GM18868 (cell line): ENCODE measurements at regions not wholly inside any gene's neighbourhood (a gene's known extent, or its start where the extent isn't known, plus 50 kb on each side); places are given as distances from the start of the nearest gene placed in this dataset.
"Not testable (repeated sequence)": the region's sequence is repeated elsewhere in the genome, so short reads cannot be mapped to it uniquely, and the experiment has no call there.

ENCODE experiments used
- ATAC-seq: cut with Tn5 transposase; IDR thresholded peaks from one replicate; pipeline ENCODE4 v1.9.1; 2021; ENCODE audit warnings: mild to moderate bottlenecking, moderate library complexity; ENCODE audit not compliant: unreplicated experiment

- no peak for ATAC-seq
Measured at GRCh38 chr16:7278636-7279035, 54.0 kb upstream of the RBFOX1 start.

DNA sequence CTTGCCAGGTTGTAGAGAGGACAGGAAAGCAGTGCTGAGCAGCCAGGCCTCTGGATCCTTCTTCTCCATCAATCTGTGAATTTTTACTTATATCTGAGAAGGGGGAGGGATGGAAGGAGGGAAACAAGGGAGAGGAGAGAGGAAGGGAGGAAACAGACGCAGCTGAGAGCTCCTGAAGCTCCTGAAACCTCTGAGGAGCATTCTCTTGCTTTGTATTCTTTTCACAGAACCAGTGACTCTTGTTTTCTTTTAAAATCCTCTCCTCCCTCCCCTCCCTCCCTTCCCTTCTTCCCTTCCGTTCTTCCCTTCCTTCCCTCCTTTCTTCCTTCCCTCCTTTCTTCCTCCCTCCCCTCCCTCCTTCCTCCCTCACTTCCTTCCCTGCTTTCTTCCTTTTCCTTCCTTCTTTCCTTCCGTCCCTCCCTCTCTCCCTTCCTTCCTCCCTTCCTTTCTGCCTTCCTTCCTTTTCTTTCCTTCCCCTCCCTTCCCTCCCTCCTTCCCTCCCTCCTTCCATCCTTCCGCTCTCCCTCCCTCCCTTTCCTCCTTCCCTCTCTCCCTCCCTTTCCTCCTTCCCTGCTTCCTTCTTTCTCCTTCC lies 60.0 kb upstream of the RBFOX1 start:
- no peak for ATAC-seq

DNA sequence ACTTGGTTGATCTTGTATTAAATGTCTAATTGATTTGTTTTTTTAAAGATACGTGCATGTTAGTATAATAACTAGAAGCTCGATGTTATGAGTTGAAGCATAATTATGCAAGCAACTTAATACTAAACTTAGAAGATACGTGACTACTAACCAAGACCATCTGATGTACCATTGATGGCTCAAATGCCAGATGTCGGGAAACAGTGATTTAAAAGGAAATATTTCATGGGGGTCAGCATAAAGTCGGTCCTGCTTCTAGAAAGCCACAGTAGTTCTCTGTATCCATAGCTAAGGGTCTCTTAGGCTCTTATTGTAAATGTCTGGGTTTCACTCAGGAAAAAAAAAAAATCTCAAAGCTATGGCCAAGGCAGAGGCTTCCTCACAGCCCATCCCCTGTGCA lies 61.2 kb upstream of the RBFOX1 start:
- ATAC-seq, result no peak

DNA sequence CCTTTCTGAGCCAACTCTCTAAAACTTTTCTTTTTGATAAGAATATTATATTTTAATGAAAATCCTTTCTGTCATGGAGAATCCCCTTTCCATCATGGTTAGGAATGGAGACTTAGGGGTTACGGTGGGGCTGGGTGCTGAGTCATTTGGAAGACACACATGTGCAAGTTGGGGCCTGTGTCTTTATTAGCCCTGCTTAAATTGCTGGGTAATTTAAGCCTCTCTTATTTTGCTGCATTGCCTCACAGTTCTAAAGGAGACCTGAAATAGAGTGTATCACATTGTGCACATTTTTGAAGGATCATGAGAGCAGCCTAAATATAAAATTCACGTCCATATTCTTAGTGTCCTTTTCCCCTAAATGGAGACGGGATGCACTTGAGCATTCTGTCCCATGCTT lies 61.8 kb upstream of the RBFOX1 start:
- no peak for ATAC-seq

- no peak for ATAC-seq
Measured at GRCh38 chr16:7270006-7270405, 62.6 kb upstream of the RBFOX1 start.

DNA sequence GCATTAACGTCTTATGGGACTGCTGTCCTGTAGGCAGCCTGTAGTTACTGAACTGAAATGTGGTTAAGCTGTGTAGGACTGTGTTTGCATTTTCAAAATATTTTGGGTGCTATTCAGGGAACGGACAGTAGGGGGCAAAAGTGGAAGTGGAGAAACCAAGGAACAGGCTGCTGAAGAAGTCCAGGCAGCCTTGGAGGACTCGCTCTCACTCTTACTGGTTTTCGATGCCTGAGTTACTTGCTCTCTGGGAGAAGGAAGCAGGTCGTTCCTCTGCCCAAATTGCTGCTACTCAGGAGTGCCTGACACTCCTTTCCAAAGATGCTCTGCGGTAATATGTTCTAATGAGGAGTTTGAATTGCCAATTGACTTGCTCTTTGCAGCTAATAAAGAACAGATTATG lies 64.5 kb upstream of the RBFOX1 start:
- no peak for ATAC-seq

- ATAC-seq, result no peak
Measured at GRCh38 chr16:7257016-7257415, 75.6 kb upstream of the RBFOX1 start.

DNA sequence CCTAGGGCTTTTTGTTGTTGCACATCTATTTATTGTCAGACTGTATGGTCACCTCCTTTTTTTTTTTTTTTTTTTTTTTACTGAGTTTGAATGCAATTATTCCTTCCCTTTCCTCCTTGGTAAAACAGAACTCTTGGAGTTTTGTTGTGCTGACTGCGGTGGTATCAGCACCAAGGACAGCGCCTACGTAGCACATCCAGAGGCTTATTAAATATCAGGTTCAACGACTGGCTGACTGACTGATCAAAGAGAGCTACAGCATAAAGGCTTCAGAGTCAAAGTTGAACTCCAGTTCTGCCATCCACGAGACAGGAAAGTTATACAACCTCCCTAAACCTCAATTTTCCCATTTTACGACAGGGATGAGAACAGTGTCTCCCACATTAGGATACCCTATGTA lies 86.1 kb upstream of the RBFOX1 start:
- ATAC-seq, result no peak

GRCh38 chr16:7239547-7239946 lies 93.1 kb upstream of the RBFOX1 start:
- ATAC-seq, result no peak

DNA sequence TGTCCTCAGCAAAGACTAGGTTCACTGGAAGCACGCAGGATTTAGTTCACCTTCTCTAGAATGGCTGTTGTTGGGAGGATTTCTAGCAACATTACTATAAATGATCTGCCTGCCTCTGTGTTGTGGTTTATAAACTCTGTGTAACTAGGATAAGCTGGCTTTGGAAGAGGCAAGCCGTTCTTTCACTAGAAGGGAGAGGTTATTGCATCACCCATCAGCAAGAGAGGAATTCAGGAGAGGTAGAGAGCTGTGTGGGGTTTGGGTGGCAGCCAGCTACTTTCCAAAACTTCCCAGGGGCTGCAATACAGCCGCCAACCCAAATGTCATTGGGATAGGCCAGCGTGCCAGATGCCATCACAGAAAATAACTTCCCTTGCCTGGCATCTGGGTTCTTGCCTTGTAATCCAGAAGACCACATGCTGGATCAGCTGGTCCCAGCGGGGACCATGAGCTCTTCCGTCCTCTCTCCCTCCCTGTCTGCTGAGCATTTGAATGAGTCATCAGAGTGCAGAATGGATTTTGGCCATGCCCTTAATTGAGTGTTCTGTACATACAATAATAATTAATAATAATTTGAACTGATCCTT lies 95.7 kb upstream of the RBFOX1 start:
- ATAC-seq, result no peak

- ATAC-seq, result no peak
Measured at GRCh38 chr16:7233975-7234374, 98.7 kb upstream of the RBFOX1 start.

DNA sequence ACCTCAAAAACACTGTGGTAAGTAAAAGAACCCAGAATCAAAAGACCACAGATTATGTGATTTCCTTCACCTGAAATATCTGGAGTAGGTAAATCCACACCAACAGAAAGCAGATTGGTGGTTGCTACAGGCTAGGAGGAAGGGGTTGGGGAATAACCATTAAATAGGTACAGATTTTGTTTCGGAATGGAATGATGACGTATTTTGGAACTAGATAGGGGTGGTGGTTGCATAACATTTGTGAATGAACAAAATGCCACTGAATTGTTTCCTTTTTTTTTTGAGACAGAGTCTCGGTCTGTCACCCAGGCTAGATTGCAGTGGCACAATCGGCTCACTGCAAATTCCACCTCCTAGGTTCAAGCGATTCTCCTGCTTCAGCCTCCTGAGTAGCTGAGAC lies 100.9 kb upstream of the RBFOX1 start:
- ATAC-seq, result no peak

DNA sequence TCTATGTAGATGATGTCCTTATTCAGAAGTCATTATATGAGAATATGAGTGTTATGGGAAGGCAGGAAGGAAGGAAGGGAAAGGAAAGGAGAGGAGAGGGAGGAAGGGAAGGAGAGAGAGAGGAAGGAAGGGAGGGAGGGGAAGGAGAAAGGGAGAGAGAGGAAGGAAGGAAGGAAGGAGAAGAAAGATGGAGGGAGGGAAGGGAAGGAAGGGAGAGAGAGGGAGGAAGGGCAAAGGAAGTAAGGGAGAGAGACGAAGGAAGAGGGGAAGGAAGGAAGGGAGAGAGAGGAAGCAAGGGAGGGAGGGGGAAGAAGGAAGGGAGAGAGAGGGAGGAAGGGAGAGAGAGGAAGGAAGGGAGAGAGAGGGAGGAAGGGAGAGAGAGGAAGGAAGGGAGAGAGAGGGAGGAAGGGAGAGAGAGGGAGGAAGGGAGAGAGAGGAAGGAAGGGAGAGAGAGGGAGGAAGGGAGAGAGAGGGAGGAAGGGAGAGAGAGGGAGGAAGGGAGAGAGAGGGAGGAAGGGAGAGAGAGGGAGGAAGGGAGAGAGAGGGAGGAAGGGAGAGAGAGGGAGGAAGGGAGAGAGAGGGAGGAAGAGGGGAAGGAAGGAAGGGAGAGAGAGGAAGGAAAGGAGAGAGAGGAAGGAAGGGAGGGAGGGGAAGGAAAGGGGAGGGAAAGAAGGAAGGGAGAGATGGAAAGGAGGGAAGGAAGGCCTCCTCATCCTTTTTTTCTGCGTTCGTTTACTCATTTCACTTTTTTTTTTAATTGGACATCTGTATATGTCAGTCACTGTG lies 103.0 kb upstream of the RBFOX1 start:
- ATAC-seq, result not testable (repeated sequence)

GRCh38 chr16:7227229-7227721 lies 105.4 kb upstream of the RBFOX1 start:
- no peak for ATAC-seq

- no peak for ATAC-seq
Measured at GRCh38 chr16:7221157-7221556, 111.5 kb upstream of the RBFOX1 start.

GRCh38 chr16:7218936-7219335 lies 113.7 kb upstream of the RBFOX1 start:
- ATAC-seq, result no peak

- no peak for ATAC-seq
Measured at GRCh38 chr16:7217797-7218196, 114.8 kb upstream of the RBFOX1 start.

DNA sequence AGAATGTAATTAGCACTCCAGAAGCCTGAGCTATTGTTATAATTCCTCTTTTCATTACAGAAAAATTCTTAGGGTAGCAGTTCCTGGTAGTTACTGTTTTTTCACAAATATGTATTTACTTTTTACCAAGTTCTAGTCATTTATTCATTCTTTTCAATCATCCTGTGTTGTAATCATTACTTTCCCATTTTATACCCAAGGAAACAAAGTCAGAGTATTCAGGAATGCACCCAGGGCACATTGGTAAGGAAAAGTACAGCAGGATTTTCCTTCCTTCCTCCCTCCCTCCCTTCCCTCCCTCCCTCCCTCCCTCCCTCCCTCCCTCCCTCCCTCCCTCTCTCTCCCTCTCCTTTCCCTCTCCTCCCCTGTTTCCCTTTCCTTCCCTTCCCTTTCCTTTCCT lies 115.9 kb upstream of the RBFOX1 start:
- ATAC-seq, result no peak

- no peak for ATAC-seq
Measured at GRCh38 chr16:7211781-7212180, 120.9 kb upstream of the RBFOX1 start.

- ATAC-seq, result no peak
Measured at GRCh38 chr16:7209598-7209997, 123.0 kb upstream of the RBFOX1 start.

GRCh38 chr16:7206469-7206868 lies 126.2 kb upstream of the RBFOX1 start:
- ATAC-seq, result no peak

DNA sequence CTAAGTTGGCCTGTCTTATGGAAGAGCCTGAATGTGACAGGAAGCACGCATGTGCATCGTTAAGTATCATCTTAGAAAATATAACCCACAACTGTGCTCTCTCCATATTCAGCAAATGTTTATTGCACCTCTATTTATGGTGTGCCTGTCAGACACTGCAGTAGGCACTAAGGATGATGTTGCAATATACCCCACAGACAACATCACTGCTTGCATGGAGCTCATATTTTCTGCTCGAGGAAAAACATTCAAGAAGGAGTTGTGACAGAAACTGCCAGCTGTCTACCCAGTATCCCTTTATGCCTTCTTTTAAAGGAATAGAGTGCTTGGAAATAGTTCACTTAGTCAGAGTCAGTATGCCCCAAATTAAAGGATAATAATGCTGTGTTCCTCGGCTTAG lies 132.3 kb upstream of the RBFOX1 start:
- no peak for ATAC-seq
